NB4 (cell line): ENCODE measurements at regions not wholly inside any gene's neighbourhood (a gene's known extent, or its start where the extent isn't known, plus 50 kb on each side); places are given as distances from the start of the nearest gene placed in this dataset.

ENCODE experiments used
- CTCF ChIP-seq: IDR thresholded peaks from one replicate; pipeline ENCODE4 v1.5.1; 2012; ENCODE audit warnings: low read depth, low read length
- POLR2A ChIP-seq: IDR thresholded peaks from 2 replicates; pipeline ENCODE4 v1.6.1; 2011; ENCODE audit warnings: mild to moderate bottlenecking; ENCODE audit not compliant: insufficient read length; ENCODE audit errors: extremely low read depth

DNA sequence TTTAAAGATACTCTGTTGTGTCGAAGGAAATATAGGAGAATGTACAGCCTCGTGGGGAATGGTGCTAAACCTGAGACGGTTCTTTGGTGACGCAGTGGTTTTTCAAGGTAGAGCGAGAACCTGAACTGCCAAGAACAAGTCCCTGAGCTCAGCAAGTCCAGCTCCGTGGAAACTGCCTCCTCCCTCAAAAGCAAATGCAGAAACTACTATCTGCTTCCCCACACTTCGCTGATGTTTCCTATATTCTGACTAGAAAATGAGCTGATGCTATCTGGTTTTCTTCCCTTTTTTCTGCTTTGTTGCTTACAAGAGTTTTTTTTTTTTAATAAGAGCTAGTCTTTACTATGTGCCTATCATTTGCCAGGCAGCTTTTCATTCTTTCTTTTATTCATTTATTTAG lies 85.3 kb upstream of the LY86 start:
- TF ChIP-seq CTCF (no peak), POLR2A (no peak)
